ENCODE measurements at regions not wholly inside any gene's neighbourhood (a gene's known extent, or its start where the extent isn't known, plus 50 kb on each side); places are given as distances from the start of the nearest gene placed in this dataset.

DNA sequence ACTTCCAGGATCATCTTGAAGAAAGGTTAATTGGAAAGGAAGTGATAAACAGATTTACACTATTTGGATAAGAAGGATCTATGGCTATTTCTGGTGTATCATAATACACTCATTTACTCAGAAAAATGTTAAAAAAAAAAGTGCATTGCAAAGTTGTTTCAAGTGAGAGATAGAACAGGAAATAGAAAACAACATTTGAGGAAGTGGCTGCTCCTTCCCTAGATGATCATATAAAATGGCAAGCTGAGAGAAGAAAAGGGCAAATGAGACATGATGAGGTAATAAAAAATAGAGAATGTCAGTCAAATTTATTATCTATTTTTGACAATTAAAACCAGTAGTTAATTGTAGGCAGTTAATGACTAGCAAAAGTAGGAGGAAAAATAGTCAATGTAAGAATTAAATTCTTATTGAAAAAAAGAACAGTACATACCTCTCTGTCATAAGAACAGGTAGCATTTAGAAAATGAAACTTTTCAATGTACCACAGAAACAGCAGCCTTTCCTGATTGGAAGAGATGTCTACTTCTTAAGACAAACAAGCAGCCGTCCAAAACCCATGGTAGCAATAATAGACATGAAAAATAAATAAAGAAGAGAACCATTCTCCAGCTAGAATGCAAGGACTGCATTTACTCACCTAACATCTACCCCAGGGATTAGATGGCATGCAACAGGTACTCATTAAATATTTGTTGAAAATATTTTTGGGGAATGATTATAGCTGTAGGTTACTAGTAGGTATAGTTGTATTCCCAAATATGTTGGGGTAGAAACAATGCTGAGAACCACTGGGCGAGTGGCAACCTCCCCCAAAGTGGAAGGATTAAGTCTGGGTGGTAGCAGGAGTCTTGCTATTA lies 63.9 kb upstream of the GRIP1 start:
- TF ChIP-seq, protein P1, sequence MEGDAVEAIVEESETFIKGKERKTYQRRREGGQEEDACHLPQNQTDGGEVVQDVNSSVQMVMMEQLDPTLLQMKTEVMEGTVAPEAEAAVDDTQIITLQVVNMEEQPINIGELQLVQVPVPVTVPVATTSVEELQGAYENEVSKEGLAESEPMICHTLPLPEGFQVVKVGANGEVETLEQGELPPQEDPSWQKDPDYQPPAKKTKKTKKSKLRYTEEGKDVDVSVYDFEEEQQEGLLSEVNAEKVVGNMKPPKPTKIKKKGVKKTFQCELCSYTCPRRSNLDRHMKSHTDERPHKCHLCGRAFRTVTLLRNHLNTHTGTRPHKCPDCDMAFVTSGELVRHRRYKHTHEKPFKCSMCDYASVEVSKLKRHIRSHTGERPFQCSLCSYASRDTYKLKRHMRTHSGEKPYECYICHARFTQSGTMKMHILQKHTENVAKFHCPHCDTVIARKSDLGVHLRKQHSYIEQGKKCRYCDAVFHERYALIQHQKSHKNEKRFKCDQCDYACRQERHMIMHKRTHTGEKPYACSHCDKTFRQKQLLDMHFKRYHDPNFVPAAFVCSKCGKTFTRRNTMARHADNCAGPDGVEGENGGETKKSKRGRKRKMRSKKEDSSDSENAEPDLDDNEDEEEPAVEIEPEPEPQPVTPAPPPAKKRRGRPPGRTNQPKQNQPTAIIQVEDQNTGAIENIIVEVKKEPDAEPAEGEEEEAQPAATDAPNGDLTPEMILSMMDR (conservative IDR thresholded peaks at IDR 0.05) = no peak
- TF ChIP-seq ZFX (IDR thresholded peaks at IDR 0.05) = no peak
- H3K27ac ChIP-seq = no peak overlapping the region

DNA sequence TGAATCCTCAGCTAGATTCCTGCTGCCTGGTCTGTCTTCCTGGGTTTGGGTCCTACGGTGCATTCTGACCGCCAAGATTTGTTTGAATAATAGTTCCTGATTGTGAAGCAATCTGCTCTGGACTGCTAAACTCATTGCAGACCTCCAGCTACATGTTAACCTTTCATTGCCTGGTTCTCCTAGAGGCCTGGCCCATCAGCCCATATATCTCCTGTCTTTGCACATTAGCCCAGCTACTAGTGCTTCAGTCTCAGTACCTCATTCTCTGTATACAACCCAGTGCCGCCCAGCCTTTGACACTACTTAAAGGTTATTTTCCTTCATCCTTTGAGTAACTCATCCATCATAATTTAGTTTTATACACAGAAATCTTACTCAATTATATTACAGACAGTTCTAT lies 65.6 kb upstream of the GRIP1 start:
- H3K27ac ChIP-seq = peak overlapping the region; percentile 64; the same call in 1 of the 2 replicates
- TF ChIP-seq, protein P1 (conservative IDR thresholded peaks at IDR 0.05) = no peak
- no peak for TF ChIP-seq ZFX (IDR thresholded peaks at IDR 0.05)

DNA sequence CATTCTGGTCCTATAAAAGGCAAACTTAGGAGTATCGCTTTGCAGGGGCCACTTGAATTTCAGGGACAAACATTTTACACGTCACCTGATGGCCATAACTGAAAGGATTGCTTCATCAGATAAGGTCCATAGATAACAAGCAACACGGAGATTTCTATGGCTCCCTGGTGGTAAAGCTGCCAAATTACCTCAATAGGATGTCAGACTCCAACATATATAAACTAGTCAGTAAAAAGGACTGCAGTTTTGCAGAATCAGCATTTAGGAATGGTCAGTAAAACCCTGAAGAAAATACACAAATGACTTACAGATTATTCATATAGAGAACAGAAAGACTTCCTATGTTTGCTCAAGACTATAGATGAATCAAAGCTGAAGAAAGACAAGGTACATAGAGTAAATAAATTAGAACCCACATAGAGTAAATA lies 66.1 kb upstream of the GRIP1 start:
- H3K27ac ChIP-seq = no peak overlapping the region
- TF ChIP-seq, protein P1 (conservative IDR thresholded peaks at IDR 0.05) = peak; percentile 16
- no peak for TF ChIP-seq ZFX (IDR thresholded peaks at IDR 0.05)

DNA sequence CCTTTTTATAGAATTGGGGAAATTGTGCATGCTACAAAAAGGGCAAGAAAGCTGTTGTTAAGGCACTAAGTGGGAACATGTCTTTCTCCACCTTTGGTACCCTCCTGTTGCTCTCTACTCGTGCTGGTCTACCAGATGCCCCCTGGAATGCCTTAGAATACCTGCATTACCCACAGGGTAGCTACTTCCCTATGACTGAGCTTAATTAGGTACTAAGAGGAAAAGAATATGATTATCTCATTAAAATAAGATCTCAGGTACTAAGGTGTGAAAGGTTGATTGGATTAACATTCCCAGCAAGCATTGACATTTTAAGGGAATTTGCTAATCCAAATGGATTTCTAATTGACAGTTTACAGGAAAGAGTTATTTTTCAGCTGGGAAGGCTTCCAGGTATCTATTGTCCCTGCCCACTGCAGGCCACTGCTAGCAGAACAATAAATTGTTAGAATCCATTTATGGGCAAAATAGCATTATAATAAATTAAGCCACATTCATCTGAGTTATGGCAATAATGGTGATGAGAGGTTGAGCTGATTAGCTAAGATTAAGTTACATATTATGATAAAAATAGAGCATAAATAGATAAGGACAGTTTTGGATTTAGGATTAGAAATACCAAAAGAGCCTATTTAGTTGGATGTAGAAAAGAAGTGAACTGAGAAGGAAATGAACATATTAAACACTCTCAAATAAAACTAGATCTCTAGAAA lies 67.8 kb upstream of the GRIP1 start:
- TF ChIP-seq ZFX (IDR thresholded peaks at IDR 0.05) = no peak
- TF ChIP-seq, protein P1 (conservative IDR thresholded peaks at IDR 0.05) = no peak
- no peak overlapping the region for H3K27ac ChIP-seq

DNA sequence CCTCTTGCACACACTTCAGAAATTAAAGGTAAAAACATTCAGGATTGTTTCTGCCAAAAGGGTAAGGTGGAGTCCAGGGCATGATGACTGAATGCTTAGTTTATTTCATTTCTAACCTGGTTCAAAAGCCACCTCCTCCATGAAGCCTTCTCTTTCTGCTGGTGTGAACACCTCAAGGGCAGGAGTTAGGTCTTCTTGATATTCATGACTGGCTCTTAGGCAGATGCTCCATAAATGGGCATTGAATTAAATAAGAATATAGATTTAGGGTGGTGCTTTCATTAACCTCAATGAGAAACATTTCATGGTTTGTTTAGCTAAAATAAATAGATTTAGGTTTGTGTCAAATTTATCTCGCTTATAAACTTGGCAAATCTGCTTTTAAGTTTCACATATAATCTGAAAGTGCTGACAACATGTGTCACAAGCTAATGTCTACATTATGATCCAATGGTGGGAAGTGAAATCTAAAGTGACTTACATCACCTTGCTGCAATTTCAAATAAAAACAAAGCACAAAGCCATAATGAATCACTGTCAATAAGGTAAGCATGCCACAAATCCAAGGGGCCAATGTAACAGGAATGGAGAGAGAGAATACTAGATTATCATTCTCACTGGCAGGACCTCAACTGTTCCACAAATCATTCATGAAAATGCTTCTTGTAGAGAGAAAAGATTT lies 72.7 kb upstream of the GRIP1 start:
- no peak overlapping the region for H3K27ac ChIP-seq
- TF ChIP-seq, protein P1 (conservative IDR thresholded peaks at IDR 0.05) = no peak
- no peak for TF ChIP-seq ZFX (IDR thresholded peaks at IDR 0.05)

DNA sequence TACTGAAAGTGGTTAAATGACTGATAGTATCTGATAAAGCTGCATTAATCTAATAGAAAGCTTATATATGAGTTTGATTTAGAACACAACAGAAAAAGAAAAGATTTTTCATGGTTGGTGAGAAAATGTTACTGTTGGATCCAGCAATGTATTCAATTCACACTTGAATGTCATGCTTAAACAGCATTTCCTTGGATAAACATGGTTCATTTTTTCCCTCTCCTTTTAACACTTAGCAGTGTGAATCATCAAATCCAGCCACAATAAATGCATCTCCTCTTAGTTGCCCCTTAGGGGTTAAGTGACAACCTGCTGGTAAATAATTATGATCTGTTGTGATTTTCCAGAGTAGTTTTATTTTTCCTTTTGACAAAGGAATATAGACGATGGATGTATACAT lies 74.9 kb upstream of the GRIP1 start:
- TF ChIP-seq, protein P1 (conservative IDR thresholded peaks at IDR 0.05) = no peak
- TF ChIP-seq ZFX (IDR thresholded peaks at IDR 0.05) = no peak
- H3K27ac ChIP-seq = no peak overlapping the region
